ENCODE measurements at regions not wholly inside any gene's neighbourhood (a gene's known extent, or its start where the extent isn't known, plus 50 kb on each side); places are given as distances from the start of the nearest gene placed in this dataset.

GRCh38 chr4:140227286-140227685 is 73.3 kb upstream of the MAML3 start:
- no peaks in the 10 kb centered on the region for H3K36me3 ChIP-seq (ENCODE audit: insufficient read depth, low read length)
- TF ChIP-seq CTCF (IDR thresholded peaks at IDR 0.05; ENCODE audit: borderline replicate concordance, extremely low read depth, low read length, poor library complexity, severe bottlenecking) (no peak), EZH2 (IDR thresholded peaks at IDR 0.05; ENCODE audit: borderline replicate concordance, low read depth, low read length, severe bottlenecking) (no peak)
- H2AFZ ChIP-seq (ENCODE audit: low read depth, low read length): no peak overlapping the region
- no peaks in the 10 kb centered on the region for H3K9me3 ChIP-seq (ENCODE audit: insufficient read depth, low read length, severe bottlenecking)
- ATAC-seq (ENCODE audit: insufficient read depth, low read depth): no peak
- peaks cover 3% of the 10 kb centered on the region for H3K27me3 ChIP-seq (ENCODE audit: insufficient read depth, low read length, poor library complexity)
- H4K20me1 ChIP-seq (ENCODE audit: insufficient read depth, low read length): no peaks in the 10 kb centered on the region
- no peak overlapping the region for H3K27ac ChIP-seq (ENCODE audit: low read length)
- H3K79me2 ChIP-seq (ENCODE audit: insufficient read depth, low read length): no peaks in the 10 kb centered on the region
- H3K9ac ChIP-seq (ENCODE audit: low read depth, low read length): no peak overlapping the region
- no peaks in the 10 kb centered on the region for H3K4me1 ChIP-seq (ENCODE audit: insufficient read depth, low read length)
- DNase-seq: no peak
- H3K4me3 ChIP-seq (ENCODE audit: low read depth in 1 of 2, low read length in 2 of 2): no peak overlapping the region
- H3K4me2 ChIP-seq (ENCODE audit: insufficient read depth, low read length): no peak overlapping the region

GRCh38 chr4:140223056-140223810 is 69.2 kb upstream of the MAML3 start:
- no peaks in the 10 kb centered on the region for H3K79me2 ChIP-seq (ENCODE audit: insufficient read depth, low read length)
- H3K4me1 ChIP-seq (ENCODE audit: insufficient read depth, low read length): no peaks in the 10 kb centered on the region
- H3K36me3 ChIP-seq (ENCODE audit: insufficient read depth, low read length): no peaks in the 10 kb centered on the region
- no peak overlapping the region for H3K4me3 ChIP-seq (ENCODE audit: low read depth in 1 of 2, low read length in 2 of 2)
- H3K9me3 ChIP-seq (ENCODE audit: insufficient read depth, low read length, severe bottlenecking): no peaks in the 10 kb centered on the region
- TF ChIP-seq CTCF (IDR thresholded peaks at IDR 0.05; ENCODE audit: borderline replicate concordance, extremely low read depth, low read length, poor library complexity, severe bottlenecking) (no peak), EZH2 (IDR thresholded peaks at IDR 0.05; ENCODE audit: borderline replicate concordance, low read depth, low read length, severe bottlenecking) (no peak)
- DNase-seq (no peak), ATAC-seq (ENCODE audit: insufficient read depth, low read depth) (no peak)
- no peak overlapping the region for H3K4me2 ChIP-seq (ENCODE audit: insufficient read depth, low read length)
- H4K20me1 ChIP-seq (ENCODE audit: insufficient read depth, low read length): no peaks in the 10 kb centered on the region
- H3K27me3 ChIP-seq (ENCODE audit: insufficient read depth, low read length, poor library complexity): no peaks in the 10 kb centered on the region
- no peak overlapping the region for H3K27ac ChIP-seq (ENCODE audit: low read length)
- H2AFZ ChIP-seq (ENCODE audit: low read depth, low read length): no peak overlapping the region
- H3K9ac ChIP-seq (ENCODE audit: low read depth, low read length): no peak overlapping the region

GRCh38 chr4:140222171-140222570 is 68.2 kb upstream of the MAML3 start:
- H3K79me2 ChIP-seq (ENCODE audit: insufficient read depth, low read length): no peaks in the 10 kb centered on the region
- TF ChIP-seq EZH2 (IDR thresholded peaks at IDR 0.05; ENCODE audit: borderline replicate concordance, low read depth, low read length, severe bottlenecking) (no peak), CTCF (IDR thresholded peaks at IDR 0.05; ENCODE audit: borderline replicate concordance, extremely low read depth, low read length, poor library complexity, severe bottlenecking) (no peak)

More at GRCh38 chr4:140222171-140222570, 68.2 kb upstream of the MAML3 start:
- no peak for ATAC-seq (ENCODE audit: insufficient read depth, low read depth)
- H3K27ac ChIP-seq (ENCODE audit: low read length): no peak overlapping the region
- H3K4me1 ChIP-seq (ENCODE audit: insufficient read depth, low read length): no peaks in the 10 kb centered on the region
- H3K4me3 ChIP-seq (ENCODE audit: low read depth in 1 of 2, low read length in 2 of 2): no peak overlapping the region
- H2AFZ ChIP-seq (ENCODE audit: low read depth, low read length): no peak overlapping the region
- no peaks in the 10 kb centered on the region for H3K9me3 ChIP-seq (ENCODE audit: insufficient read depth, low read length, severe bottlenecking)
- no peak for DNase-seq
- no peak overlapping the region for H3K9ac ChIP-seq (ENCODE audit: low read depth, low read length)
- H3K4me2 ChIP-seq (ENCODE audit: insufficient read depth, low read length): no peak overlapping the region
- H3K27me3 ChIP-seq (ENCODE audit: insufficient read depth, low read length, poor library complexity): no peaks in the 10 kb centered on the region
- no peaks in the 10 kb centered on the region for H4K20me1 ChIP-seq (ENCODE audit: insufficient read depth, low read length)
- no peaks in the 10 kb centered on the region for H3K36me3 ChIP-seq (ENCODE audit: insufficient read depth, low read length)
